Gastroesophageal sphincter (tissue), 3 donors: ENCODE measurements at regions not wholly inside any gene's neighbourhood (a gene's known extent, or its start where the extent isn't known, plus 50 kb on each side); places are given as distances from the start of the nearest gene placed in this dataset.
"Not testable (repeated sequence)": the region's sequence is repeated elsewhere in the genome, so short reads cannot be mapped to it uniquely, and the experiment has no call there.

Source experiments
- POLR2A ChIP-seq, 2 donors: fragments of 450-650 bp; IDR thresholded peaks; one replicate each; pipeline ENCODE4 v1.6.1; 2017; ENCODE audit warnings: antibody characterized with exemption in 2 of 2, mild to moderate bottlenecking in 2 of 2, moderate library complexity in 1 of 2
- TF ChIP-seq, protein P1 (sequence below), 4 experiments: fragments of 200-600 bp in 2 of 4; fragments of 450-650 bp in 2 of 4; sonication (generic) in 1 of 4; IDR thresholded peaks; one replicate each; pipeline ENCODE4 v1.5.1; 2017 to 2019; ENCODE audit warnings: antibody characterized with exemption in 4 of 4, mild to moderate bottlenecking in 2 of 4, moderate library complexity in 2 of 4

- TF ChIP-seq POLR2A (IDR thresholded peaks at IDR 0.05): not testable (repeated sequence)
- TF ChIP-seq, protein P1, sequence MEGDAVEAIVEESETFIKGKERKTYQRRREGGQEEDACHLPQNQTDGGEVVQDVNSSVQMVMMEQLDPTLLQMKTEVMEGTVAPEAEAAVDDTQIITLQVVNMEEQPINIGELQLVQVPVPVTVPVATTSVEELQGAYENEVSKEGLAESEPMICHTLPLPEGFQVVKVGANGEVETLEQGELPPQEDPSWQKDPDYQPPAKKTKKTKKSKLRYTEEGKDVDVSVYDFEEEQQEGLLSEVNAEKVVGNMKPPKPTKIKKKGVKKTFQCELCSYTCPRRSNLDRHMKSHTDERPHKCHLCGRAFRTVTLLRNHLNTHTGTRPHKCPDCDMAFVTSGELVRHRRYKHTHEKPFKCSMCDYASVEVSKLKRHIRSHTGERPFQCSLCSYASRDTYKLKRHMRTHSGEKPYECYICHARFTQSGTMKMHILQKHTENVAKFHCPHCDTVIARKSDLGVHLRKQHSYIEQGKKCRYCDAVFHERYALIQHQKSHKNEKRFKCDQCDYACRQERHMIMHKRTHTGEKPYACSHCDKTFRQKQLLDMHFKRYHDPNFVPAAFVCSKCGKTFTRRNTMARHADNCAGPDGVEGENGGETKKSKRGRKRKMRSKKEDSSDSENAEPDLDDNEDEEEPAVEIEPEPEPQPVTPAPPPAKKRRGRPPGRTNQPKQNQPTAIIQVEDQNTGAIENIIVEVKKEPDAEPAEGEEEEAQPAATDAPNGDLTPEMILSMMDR (IDR thresholded peaks at IDR 0.05): not testable (repeated sequence)
Measured at GRCh38 chr5:34266151-34266550, 223.1 kb upstream of the C1QTNF3 start.
